22Rv1 (cell line): ENCODE measurements at regions not wholly inside any gene's neighbourhood (a gene's known extent, or its start where the extent isn't known, plus 50 kb on each side); places are given as distances from the start of the nearest gene placed in this dataset.

Experiments used
- ZFX ChIP-seq: fragments of 450-650 bp; IDR thresholded peaks from 2 replicates; pipeline ENCODE4 v1.6.1; 2017; ENCODE audit warnings: antibody characterized with exemption, borderline replicate concordance
- TF ChIP-seq, protein P1 (sequence below): fragments of 450-650 bp; IDR thresholded peaks from 2 replicates; pipeline ENCODE4 v1.5.1; 2017; ENCODE audit warnings: mild to moderate bottlenecking

DNA sequence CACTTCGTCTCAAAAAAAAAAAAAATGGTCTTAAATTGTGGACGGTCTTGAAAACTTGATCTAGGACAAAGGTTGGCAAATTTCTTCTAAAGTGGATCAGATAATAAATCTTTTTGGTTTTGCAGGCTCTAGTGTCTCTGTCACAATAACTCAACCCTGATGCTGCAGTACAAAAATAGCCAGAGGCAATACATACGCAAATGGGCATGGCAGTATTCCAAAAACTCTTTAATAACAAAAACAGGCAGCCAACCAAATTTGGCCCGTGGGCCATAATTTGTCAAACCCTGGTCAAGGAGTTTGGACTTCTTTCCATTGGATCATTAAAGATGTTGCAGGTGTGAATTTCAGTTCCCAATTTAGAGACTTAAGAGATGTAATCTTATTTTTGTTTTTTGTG, 93.5 kb upstream of the MRI1 start:
- TF ChIP-seq, protein P1, sequence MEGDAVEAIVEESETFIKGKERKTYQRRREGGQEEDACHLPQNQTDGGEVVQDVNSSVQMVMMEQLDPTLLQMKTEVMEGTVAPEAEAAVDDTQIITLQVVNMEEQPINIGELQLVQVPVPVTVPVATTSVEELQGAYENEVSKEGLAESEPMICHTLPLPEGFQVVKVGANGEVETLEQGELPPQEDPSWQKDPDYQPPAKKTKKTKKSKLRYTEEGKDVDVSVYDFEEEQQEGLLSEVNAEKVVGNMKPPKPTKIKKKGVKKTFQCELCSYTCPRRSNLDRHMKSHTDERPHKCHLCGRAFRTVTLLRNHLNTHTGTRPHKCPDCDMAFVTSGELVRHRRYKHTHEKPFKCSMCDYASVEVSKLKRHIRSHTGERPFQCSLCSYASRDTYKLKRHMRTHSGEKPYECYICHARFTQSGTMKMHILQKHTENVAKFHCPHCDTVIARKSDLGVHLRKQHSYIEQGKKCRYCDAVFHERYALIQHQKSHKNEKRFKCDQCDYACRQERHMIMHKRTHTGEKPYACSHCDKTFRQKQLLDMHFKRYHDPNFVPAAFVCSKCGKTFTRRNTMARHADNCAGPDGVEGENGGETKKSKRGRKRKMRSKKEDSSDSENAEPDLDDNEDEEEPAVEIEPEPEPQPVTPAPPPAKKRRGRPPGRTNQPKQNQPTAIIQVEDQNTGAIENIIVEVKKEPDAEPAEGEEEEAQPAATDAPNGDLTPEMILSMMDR: no peak
- no peak for TF ChIP-seq ZFX
